Loucy (cell line): ENCODE measurements at regions not wholly inside any gene's neighbourhood (a gene's known extent, or its start where the extent isn't known, plus 50 kb on each side); places are given as distances from the start of the nearest gene placed in this dataset.

Experiments used
- H2AFZ ChIP-seq: fragments of 200-600 bp; sonication (generic); 2 replicates; pipeline ENCODE4 v1.6.0; 2016; ENCODE audit warnings: antibody characterized with exemption, mild to moderate bottlenecking, low read length, moderate library complexity
- H3F3A ChIP-seq: fragments of 200-600 bp; 2 replicates; pipeline ENCODE4 v1.6.0; 2016; ENCODE audit warnings: antibody characterized with exemption, low read depth, mild to moderate bottlenecking
- H3K27me3 ChIP-seq: fragments of 200-600 bp; sonication (generic); 2 replicates; pipeline ENCODE4 v1.6.1; 2014; ENCODE audit warnings: low read length, mild to moderate bottlenecking; ENCODE audit not compliant: insufficient read depth, poor library complexity, severe bottlenecking
- H3K36me3 ChIP-seq: fragments of 200-600 bp; sonication (generic); 2 replicates; pipeline ENCODE4 v1.6.1; 2016; ENCODE audit warnings: low read length; ENCODE audit not compliant: insufficient read depth
- H3K4me1 ChIP-seq: fragments of 200-600 bp; sonication (generic); 2 replicates; pipeline ENCODE4 v1.5.1; 2014; ENCODE audit warnings: low read length, mild to moderate bottlenecking; ENCODE audit not compliant: insufficient read depth, poor library complexity, severe bottlenecking
- H3K4me2 ChIP-seq: fragments of 200-600 bp; sonication (generic); 2 replicates; pipeline ENCODE4 v1.6.0; 2014; ENCODE audit warnings: antibody characterized with exemption, low read length, low read depth, mild to moderate bottlenecking; ENCODE audit not compliant: poor library complexity, severe bottlenecking
- H3K4me3 ChIP-seq: fragments of 200-600 bp; sonication (generic); 2 replicates; pipeline ENCODE4 v1.5.1; 2014; ENCODE audit warnings: low read length, mild to moderate bottlenecking, mixed read lengths; ENCODE audit not compliant: poor library complexity, severe bottlenecking
- H3K79me2 ChIP-seq: fragments of 200-600 bp; sonication (generic); 2 replicates; pipeline ENCODE4 v1.6.1; 2014; ENCODE audit warnings: low read length; ENCODE audit not compliant: insufficient read depth
- H3K9ac ChIP-seq: fragments of 200-600 bp; sonication (generic); 2 replicates; pipeline ENCODE4 v1.6.0; 2014; ENCODE audit warnings: mild to moderate bottlenecking, low read depth, low read length, moderate library complexity; ENCODE audit not compliant: poor library complexity, severe bottlenecking
- H3K9me2 ChIP-seq: fragments of 200-600 bp; sonication (generic); replicated peaks from 2 replicates; pipeline ENCODE4 v1.6.1; 2016; ENCODE audit warnings: low read depth, low read length, mixed read lengths
- H3K9me3 ChIP-seq: fragments of 200-600 bp; sonication (generic); 2 replicates; pipeline ENCODE4 v1.6.1; 2014; ENCODE audit warnings: mild to moderate bottlenecking, antibody characterized with exemption, low read length, low read depth; ENCODE audit not compliant: insufficient read depth
- H4K20me1 ChIP-seq: fragments of 200-600 bp; sonication (generic); 2 replicates; pipeline ENCODE4 v1.6.0; 2014; ENCODE audit warnings: antibody characterized with exemption, low read length, mild to moderate bottlenecking; ENCODE audit not compliant: insufficient read depth, poor library complexity, severe bottlenecking
- CTCF ChIP-seq: fragments of 200-600 bp; sonication (generic); conservative IDR thresholded peaks from 2 replicates; pipeline ENCODE4 v1.5.1; 2014; ENCODE audit warnings: mild to moderate bottlenecking, antibody characterized with exemption, low read length
- EZH2phosphoT487 ChIP-seq: fragments of 200-600 bp; IDR thresholded peaks from 2 replicates; pipeline ENCODE4 v1.6.1; 2018; ENCODE audit warnings: antibody characterized with exemption, mild to moderate bottlenecking, moderate library complexity, borderline replicate concordance

GRCh38 chr15:70281811-70282307 lies 184.1 kb upstream of the TLE3 start:
- Histone ChIP-seq H3K9me3 (no peaks in the 10 kb centered on the region), H3K9ac (no peak overlapping the region), H2AFZ (no peak overlapping the region), H3K4me2 (no peak overlapping the region), H3F3A (no peaks in the 10 kb centered on the region), H3K4me3 (no peak overlapping the region), H3K4me1 (peaks cover 16% of the 10 kb centered on the region), H4K20me1 (no peaks in the 10 kb centered on the region), H3K9me2 (no peaks in the 10 kb centered on the region), H3K79me2 (no peaks in the 10 kb centered on the region), H3K36me3 (no peaks in the 10 kb centered on the region), H3K27me3 (no peaks in the 10 kb centered on the region)
- TF ChIP-seq EZH2phosphoT487 (no peak), CTCF (no peak)

GRCh38 chr15:70281261-70281810 lies 183.6 kb upstream of the TLE3 start:
- H3K79me2 ChIP-seq, result no peaks in the 10 kb centered on the region
- no peaks in the 10 kb centered on the region for H3K9me3 ChIP-seq
- peaks cover 16% of the 10 kb centered on the region for H3K4me1 ChIP-seq
- no peaks in the 10 kb centered on the region for H3K27me3 ChIP-seq
- H3K4me3 ChIP-seq, result no peak overlapping the region
- no peaks in the 10 kb centered on the region for H4K20me1 ChIP-seq
- no peak overlapping the region for H3K9ac ChIP-seq
- no peaks in the 10 kb centered on the region for H3F3A ChIP-seq
- H3K36me3 ChIP-seq, result no peaks in the 10 kb centered on the region
- H3K9me2 ChIP-seq, result no peaks in the 10 kb centered on the region
- no peak overlapping the region for H3K4me2 ChIP-seq
- H2AFZ ChIP-seq, result no peak overlapping the region
- TF ChIP-seq CTCF, result no peak
- no peak for TF ChIP-seq EZH2phosphoT487

- TF ChIP-seq CTCF, result no peak
- TF ChIP-seq EZH2phosphoT487, result no peak
- H3K4me2 ChIP-seq, result no peak overlapping the region
- no peaks in the 10 kb centered on the region for H3K27me3 ChIP-seq
- H3K4me3 ChIP-seq, result no peak overlapping the region
- H3K79me2 ChIP-seq, result no peaks in the 10 kb centered on the region
- H4K20me1 ChIP-seq, result no peaks in the 10 kb centered on the region
- no peaks in the 10 kb centered on the region for H3K9me3 ChIP-seq
- H3K36me3 ChIP-seq, result no peaks in the 10 kb centered on the region
- H3F3A ChIP-seq, result no peaks in the 10 kb centered on the region
- no peak overlapping the region for H3K9ac ChIP-seq
- no peaks in the 10 kb centered on the region for H3K9me2 ChIP-seq
- H3K4me1 ChIP-seq, result peaks cover 16% of the 10 kb centered on the region
- H2AFZ ChIP-seq, result no peak overlapping the region
These were observed 183.1 kb upstream of the TLE3 start for GRCh38 chr15:70280781-70281180.
